HG03135 (cell line): ENCODE measurements at regions not wholly inside any gene's neighbourhood (a gene's known extent, or its start where the extent isn't known, plus 50 kb on each side); places are given as distances from the start of the nearest gene placed in this dataset.

Experiments used
- ATAC-seq: cut with Tn5 transposase; IDR thresholded peaks from one replicate; pipeline ENCODE4 v1.9.1; 2021; ENCODE audit warnings: mild to moderate bottlenecking, moderate library complexity; ENCODE audit not compliant: unreplicated experiment

DNA sequence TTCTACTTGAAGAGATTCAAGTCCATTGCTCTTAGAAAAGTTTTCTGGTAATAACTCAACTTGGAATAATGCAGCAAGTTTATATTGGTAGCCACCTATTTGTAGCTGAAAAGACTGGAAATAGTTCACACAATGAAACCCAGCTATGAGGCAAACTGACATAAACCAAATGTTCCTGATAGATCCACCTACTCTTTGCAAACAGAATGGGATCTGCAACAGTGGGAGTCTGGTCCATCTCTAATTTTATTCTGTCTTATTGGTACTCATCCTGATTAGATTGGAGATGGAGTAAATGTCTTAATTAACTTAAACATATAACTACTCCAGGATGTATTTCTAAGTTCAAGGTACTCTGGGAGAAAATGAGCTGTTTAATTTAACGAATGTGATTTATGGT lies 438.0 kb downstream of the OLFM4 start:
- ATAC-seq, result no peak

DNA sequence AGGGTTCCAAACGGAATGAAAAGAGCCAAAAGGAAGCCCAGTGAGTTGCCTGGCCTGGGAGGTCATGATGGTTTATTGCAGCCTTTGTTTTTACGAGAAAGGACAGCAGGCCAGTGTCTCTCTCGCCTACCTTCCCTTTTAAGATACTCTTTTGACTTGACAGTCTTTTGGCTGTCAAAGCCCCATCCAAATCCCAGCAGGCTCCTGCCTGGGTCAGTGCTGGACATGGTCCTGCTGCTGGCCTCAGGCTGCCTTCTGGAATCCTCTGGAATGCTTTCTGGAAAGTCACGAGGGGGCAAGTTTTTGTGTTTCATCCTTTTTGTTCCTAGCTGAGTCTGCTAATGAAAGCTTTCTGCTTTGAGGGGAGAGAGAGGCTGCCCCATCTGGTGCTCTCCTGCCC lies 444.8 kb downstream of the OLFM4 start:
- ATAC-seq, result no peak

DNA sequence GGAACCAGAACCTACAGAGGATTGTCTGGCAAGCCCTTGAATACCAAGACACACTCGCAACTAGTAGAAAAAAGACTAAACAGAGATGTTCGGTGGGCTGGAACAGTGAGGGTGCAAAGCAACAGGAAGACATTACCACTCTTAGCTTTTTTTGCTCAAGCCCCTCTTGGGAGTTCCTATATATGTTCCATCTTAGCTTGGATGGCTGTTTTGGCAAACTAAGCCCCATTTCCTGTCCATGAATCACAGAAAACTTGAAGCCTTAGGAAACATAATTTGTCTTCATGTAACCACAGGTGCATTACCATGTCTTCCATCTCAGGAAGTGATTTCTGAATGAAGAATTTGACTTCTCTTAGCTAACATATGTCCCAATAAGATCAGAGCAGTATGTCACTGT lies 446.3 kb downstream of the OLFM4 start:
- ATAC-seq, result no peak

DNA sequence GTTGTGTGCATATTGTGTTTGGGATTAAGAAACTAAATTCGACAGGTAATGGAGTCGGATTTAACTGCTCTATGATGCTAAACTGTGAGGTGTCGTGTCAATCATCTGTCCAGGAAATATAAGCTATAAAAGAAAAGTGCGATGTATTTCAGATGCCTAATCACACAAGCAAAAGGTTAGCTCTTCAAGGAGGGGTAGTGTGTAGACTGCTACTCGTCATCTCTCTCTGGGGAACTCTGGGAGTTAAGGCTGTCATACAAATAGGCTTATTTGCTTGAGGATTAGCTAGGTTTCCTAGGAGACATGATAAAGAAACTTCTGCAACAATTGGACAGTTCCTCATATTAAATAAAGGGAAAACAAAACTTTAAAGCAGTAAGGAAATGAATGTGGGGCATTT lies 462.1 kb downstream of the OLFM4 start:
- no peak for ATAC-seq

DNA sequence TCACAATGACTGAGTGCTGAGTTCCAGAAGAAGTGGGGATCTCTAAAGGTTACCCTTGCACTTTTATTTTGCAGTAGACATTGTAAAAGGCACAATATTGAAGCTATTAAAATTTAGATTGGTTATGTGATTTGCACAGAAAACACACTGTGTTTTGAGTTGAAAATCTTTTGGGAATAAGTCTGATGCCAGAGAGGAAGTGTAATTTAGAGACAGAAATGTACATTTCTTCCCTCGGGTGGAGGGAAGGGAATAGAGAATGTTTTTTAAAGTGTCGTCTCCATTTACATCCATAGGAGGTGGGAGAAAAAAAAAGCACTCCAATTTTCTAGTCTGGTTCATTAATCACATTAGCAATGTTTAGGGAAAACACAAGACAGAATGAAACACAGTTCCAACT lies 465.8 kb downstream of the OLFM4 start:
- ATAC-seq, result no peak

DNA sequence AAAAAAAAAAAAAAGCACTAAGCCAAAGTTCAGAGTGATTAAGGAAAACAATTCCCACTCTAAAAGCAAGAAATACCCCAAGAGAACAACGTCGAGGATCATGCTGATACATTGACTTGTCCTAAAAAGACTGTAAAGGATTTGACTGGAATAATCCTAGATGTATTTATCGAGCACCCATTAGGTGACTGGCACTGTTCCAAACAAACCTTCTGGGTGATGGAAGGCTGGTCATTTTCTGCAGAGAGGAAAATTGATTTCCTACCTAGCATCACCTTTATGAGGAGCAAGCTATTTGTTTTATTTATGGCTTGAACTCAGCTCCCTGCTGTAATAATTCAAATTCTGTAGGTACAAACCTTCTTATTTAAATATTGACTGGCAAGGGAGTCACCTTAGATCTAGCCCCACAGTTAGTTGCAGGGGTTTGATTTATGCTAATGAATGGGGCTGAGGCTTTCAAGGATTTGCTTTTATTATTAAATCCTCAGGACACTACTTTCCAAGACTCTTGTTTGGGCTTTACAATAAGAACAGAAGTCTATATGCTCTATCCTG lies 471.0 kb downstream of the OLFM4 start:
- no peak for ATAC-seq

DNA sequence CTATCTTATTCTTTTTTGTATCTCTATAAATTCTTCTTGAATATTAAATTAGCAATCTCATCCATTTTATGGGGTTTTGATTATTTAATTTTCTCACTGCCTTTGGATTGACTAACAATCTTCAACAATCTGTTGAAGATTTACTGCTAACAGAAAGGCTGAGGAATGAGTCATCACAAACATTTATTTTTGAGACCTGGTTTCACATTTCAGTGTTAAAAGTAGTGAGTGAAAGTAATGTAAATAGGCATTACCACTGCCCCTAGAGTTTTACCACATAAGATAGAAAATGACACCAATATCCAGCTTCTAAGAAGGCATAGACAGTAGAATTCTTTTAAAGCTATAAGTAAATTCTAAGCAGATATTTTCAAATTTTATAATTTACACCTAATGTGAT lies 472.8 kb downstream of the OLFM4 start:
- no peak for ATAC-seq

DNA sequence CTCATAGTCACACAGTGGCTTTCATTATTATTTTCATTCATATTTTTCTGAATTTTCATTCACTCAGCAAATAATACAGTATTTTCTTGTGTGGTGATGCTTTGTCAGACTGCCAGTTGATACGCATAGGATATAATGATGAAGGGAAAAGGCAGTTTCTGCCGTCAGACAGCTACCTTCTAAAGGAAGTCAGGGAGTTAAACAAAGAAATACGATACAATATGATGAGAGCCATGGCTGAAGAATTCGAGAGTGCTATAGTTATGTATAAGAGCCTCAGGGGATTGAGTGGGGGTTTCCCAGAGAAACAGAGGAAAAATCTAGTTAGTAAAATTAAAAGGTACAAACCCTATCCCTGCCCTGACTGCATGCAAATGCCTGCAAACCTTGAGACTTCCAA lies 479.1 kb downstream of the OLFM4 start:
- no peak for ATAC-seq

DNA sequence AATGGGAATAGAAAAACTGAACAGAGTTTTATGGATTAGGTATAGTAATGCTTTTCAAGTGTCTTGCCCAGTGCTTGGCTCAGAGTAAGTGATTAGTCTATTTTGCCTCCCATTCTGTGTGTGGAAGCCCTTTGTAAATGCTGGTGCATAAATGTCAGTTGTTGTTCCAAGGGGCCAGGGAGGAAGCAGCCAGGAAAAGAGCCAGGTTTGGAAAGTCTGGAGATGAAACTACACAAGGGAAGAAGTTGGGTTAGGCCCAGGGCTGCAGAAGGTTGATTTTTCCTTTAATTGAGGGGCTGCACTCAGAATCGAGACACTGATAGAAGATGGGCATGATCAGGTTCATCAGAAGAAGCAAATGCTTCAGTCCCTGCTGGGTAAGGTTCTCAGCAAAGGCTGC lies 484.0 kb downstream of the OLFM4 start:
- no peak for ATAC-seq

DNA sequence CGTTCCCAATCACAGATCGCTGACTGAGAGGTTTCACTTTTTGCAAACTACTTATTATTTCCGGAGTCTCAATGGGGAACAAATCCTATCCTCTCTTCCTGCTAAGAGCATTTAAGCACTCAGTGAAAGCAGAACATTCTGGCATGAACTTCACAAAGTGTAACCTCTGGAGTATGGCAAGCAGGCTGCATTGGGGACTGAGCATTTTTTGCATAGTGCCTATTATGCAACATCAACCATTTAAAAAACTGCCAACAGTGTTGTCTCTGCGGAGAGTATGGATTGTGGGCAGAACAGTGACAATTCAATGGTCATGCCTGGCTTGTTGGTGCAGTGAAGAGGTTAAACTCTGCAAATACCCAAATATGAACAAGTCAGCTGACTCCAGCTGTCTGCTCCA lies 484.6 kb downstream of the OLFM4 start:
- no peak for ATAC-seq

DNA sequence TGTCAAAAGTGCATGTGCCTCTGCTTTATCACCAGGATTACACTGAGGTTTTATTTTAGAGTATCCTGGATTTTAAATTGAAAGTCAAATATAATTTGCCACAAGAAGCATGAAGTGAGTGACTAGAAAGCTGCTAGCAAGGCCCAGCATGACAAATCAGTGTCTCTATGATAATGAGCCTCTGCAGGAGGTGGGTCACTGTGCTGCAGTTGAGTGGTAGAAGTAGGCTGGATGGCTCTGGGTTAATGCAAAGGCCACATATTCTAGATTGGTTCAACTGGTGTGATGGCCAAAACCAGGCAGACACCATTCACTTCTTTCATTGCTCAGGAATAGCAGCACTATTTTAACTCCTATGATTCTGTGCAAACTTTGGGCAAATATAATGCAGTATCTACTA lies 491.5 kb downstream of the OLFM4 start:
- no peak for ATAC-seq

DNA sequence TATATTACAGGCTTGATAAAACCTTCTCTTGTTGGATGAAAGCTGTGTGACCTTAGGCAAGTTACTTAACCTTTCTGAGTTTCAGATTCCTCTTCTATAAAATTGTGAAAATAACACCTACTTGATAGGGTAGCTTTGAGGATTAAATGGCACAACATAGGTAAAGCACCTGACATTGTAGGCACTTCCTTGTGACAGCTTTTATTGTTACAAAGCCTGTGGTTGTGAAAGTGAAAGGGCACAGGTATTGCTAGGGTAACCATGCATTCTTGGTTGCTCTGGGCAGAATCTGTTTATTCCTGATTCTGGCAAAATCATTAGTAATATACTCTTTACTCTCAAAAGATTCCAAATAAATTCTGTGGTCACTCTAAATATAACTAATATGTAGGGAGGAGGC lies 493.4 kb downstream of the OLFM4 start:
- ATAC-seq, result no peak

DNA sequence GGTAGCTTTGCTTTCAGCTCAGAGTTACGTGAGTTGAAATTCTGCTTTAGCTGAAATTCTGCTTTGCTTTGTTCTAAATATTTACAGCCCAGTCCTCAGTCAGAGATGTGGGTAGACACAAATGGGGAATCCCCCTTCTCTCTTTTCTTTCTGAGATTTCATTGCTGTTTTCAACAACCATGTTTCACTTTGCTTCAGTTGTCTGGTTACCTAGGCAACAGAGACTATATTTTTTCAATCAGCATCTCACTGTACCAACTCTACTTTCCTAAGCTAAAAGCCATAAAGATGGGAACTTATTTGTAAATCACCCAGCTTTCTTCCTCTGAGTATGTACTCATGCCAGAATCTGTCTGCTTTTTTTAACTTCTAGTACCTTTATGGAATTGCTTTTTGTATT lies 509.0 kb downstream of the OLFM4 start:
- ATAC-seq, result no peak

DNA sequence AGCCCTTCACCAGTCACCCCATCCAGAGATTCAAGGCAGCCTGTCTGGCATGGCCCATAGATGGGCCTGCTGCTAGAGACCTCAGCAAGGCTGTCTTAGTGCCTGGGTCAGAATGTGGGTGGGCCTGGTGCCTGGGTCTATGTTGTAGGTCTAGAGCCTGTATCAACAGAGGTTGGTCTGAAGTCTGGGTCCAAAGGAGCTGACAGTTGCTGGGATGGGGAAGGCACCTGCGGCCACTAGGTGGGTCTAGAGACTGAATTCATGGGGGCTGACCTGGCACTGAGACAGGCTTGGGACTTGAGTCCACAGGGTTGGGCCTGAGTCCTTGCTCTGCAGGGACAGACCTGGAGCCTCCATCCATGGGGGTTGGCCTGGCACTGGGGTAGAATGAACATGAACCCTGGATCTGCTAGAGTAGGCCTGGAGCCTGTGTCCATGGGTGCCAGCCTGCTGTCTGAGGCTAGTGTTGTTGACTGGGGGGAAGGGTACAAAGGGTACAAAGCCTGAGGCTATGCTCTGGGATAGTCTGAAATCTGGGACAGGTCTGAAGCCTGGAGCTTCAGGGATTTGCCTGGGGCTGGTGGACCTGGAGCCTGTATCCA lies 516.8 kb downstream of the OLFM4 start:
- no peak for ATAC-seq

DNA sequence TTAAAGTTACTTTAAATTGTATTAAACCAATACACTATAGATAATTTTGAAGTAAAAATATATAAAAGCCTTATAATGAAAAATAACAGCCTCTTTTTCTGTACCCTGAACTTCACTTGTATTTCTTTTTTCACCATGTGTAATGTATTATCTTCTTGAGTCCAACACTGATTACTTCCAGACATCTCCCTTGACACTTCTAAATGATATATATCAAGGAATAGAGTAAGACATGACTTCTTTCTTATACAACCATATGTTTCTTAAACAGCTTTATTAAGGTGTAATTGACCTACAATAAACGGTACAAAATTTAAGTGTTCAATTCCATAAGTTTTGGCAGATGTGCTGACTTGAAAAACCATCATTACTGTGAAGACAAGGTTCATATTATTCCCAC lies 531.9 kb downstream of the OLFM4 start:
- ATAC-seq, result no peak

DNA sequence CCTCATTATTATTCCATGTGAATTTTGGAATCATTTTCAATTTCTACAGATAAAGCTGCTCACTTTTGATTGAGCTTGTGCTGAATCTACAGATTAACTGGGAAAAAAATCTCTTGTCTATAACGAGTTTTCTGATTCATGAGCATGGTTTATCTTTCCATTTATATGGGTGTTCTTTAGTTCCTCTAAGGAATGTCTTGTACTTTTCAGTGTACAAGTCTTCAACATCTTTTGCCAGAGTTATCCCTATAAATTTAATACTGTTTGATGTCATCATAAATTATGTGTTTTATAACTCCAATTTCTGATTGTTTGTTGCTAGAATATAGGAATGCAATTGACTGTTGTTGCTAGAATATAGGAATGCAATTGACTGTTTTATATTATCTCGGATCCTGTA lies 533.8 kb downstream of the OLFM4 start:
- ATAC-seq, result no peak

DNA sequence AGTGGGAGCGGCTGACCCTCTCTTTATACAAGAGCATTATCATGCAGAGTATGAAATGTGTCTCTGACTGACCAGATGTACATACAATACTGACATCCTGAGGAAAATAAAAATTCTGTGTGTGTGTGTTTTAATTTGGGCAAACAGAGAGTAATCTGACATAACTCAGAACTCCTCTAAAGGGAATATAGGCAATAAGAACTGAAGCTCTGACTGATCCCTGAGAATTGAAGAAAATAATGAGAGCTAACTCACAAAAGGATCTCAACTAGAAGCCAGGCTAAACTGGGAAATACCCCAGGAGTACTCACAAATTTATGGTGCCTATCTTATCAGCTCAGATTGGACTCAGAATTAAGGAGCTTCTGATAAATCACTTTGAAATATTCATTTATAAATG lies 539.9 kb downstream of the OLFM4 start:
- no peak for ATAC-seq

DNA sequence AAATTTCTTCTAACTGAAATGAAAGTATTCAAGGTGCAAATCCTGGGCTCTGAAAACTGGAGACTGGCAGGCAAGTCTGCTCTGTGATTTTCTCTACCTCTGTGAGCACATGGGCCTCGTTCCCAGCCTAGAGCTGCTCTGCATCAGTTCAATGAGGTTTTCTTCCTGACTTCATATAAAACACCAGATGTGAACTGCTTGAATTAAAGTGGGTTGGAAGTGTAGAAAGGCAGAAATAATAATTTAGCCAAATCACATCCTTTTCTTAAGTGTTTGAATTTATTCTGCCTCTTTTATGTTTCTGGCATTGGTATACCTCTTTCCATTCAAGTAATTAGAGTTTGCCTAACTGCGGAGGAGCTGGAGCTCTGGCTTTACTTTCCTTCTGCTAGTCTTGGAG lies 540.8 kb downstream of the OLFM4 start:
- no peak for ATAC-seq

DNA sequence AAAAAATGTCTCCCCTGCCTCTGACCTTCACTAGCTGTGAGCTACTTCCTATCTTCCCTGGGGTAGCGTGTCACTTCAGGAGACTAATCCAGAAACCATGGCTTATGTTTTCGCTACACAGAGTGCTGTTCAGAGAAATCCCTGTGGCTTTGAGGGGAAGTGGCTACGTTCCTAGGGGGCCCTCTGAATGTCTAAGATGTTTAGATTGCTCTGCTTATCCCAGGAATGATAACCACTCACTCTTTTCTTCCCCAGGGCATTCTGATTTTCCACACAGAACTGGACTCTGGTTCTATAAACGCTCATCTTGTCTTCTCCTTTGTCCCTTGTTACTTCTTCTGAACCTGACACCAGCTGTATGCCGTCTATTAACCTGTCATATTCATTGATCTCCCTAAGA lies 572.5 kb downstream of the OLFM4 start:
- ATAC-seq, result no peak

DNA sequence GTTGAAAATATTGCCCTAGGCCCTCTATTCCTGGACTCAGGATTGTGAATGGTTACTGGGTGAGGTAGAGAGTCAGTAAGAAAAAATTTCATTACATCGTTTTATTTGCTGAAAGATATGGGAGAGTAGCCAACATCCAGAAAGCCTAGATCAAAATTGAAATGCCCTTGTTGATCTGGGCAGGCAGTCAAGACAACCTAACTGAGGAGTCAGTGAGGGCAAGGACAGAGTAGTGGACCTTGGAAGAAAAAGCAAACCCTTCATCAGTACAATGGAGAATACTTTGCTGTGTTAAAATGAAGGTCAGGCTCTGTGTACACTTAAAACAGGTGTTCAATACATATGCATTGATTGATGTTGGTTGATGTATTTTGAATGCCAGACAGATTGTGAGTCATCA lies 576.7 kb downstream of the OLFM4 start:
- ATAC-seq, result no peak

DNA sequence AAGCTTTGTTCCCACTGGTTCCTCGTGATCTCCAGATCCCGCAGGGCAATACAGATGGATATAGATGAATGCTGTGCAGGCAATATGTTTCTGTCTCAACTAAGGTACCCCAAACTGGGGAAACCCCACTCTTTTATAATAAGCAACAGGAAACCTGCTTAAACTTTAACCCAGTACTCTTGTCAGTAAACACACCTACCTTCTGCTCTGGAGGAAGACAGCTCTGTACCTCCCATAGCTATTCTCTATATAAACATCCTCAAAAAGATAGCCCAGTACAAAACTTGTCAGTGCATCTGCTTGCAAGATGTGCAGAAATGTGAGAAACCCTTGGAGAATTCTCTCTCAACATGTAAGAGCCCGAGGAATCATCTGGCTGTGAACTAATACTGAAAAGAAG lies 583.6 kb downstream of the OLFM4 start:
- no peak for ATAC-seq

DNA sequence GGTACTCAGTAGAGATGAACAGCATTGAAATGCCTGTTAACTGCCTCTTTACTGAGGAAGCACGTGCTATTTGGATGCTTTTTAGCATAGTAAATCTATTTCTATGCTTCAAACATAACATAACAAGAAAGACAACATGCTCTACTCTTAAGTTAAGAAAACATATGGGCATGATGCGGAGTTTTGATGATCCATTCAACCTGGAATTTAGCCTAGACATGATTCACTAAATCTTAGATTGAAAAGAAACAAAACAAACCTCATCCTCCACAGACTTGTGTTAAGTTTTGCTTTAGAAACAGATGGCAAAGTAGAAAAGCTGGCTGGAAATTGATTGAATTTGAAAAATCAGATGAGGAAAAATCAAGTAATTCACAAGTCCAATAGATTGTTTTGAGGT lies 593.8 kb downstream of the OLFM4 start:
- ATAC-seq, result no peak

DNA sequence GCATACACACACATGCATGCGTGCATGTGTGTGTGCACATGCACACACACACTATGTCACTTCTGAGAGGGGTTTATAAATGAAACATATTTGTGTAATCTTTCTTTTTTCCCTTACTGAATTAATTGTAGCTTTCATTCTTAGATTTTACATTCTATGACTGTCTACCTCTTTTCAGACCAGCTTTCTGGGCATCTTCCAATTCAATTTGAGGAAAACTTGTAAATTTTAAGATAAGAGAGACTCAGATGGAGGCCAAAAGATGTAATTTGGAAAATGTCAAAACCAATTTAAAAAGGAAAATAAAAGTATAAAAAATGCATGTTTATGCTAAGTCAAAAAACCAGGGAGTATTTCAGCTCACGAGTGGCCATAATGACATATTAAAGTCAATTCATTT lies 594.5 kb downstream of the OLFM4 start:
- no peak for ATAC-seq
